ENCODE measurements at regions not wholly inside any gene's neighbourhood (a gene's known extent, or its start where the extent isn't known, plus 50 kb on each side); places are given as distances from the start of the nearest gene placed in this dataset.

DNA sequence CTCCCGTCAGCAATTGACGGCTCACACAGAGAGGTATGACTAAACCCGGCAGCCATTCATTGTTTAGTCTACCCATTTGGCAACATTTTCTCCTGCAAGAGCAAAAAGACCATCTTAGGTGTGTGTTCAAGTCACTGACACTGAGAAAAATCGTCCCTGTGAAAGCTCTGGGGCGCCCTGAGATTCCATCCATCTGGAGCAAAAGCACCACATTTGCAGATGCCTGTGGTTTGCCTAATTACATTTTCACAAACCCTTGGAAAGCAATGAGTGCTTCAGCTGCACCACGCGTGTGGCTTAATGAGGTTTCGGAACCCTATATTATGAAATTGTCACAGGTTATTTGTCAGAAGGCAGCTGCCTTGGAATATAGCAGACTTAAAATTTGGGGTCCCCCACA lies 110.7 kb upstream of the PTPRM start:
- Histone ChIP-seq H3K9me3 (ENCODE audit: low read length) (no peaks in the 10 kb centered on the region), H3K36me3 (ENCODE audit: low read depth, low read length) (no peaks in the 10 kb centered on the region), H3K4me1 (ENCODE audit: insufficient read depth, low read length) (no peaks in the 10 kb centered on the region), H3K9me2 (replicated peaks; ENCODE audit: low read length) (no peaks in the 10 kb centered on the region), H3K27ac (ENCODE audit: low read length) (no peak overlapping the region), H2AFZ (ENCODE audit: low read length) (no peak overlapping the region), H3K4me2 (ENCODE audit: low read length) (no peak overlapping the region), H3K79me2 (ENCODE audit: low read length) (no peaks in the 10 kb centered on the region), H3K4me3 (ENCODE audit: low read length) (no peak overlapping the region), H3F3A (ENCODE audit: low read length, unreplicated experiment) (no peaks in the 10 kb centered on the region), H4K20me1 (ENCODE audit: low read length) (no peaks in the 10 kb centered on the region), H3K27me3 (ENCODE audit: low read length) (peaks cover 52% of the 10 kb centered on the region), H3K9ac (ENCODE audit: low read length) (no peak overlapping the region)
- no peak for DNase-seq
- ChIA-PET POLR2A (ENCODE audit: unreplicated experiment) (no interaction called here), CTCF (interaction anchor here (0.7 kb wide), 1 partner anchor 39 kb away, joined by 4 read pairs; no protein-coding TSS in a partner anchor)
- no TSS peak for BruUV-seq (replicated peaks)
- ATAC-seq = no peak
- no peak for TF ChIP-seq EZH2phosphoT487 (IDR thresholded peaks at IDR 0.05; ENCODE audit: borderline replicate concordance, low read length)
- no peak for TF ChIP-seq CTCF (conservative IDR thresholded peaks at IDR 0.05; ENCODE audit: low read depth, low read length)
- TF ChIP-seq EZH2 (IDR thresholded peaks at IDR 0.05; ENCODE audit: low read length, unreplicated experiment) = no peak
- intact Hi-C loops (cut with micrococcal nuclease) = no loop called here

DNA sequence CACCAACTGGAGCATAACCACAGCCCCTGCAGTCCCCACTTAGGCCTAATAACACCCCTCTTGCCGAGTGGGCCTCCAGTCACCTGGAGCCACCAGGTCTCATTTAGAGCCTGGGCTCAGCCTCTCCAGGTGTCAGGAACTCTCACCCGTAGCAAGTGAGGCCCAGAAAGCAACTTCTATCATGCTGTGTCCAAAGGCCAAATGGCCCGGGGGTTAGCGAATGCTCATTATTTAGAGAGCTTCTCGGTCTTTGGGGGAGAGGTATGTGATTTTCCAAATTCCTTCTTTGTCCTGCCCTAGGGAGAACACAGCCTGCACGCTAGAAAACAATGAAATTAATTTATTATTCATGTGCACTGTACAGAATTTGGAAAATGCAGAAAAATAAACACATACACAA lies 109.9 kb upstream of the PTPRM start:
- Histone ChIP-seq H3K4me2 (ENCODE audit: low read length) (no peak overlapping the region), H3K36me3 (ENCODE audit: low read depth, low read length) (no peaks in the 10 kb centered on the region), H3K4me3 (ENCODE audit: low read length) (no peak overlapping the region), H3K4me1 (ENCODE audit: insufficient read depth, low read length) (no peaks in the 10 kb centered on the region), H3K9ac (ENCODE audit: low read length) (no peak overlapping the region), H3K9me2 (replicated peaks; ENCODE audit: low read length) (no peaks in the 10 kb centered on the region), H3F3A (ENCODE audit: low read length, unreplicated experiment) (no peaks in the 10 kb centered on the region), H4K20me1 (ENCODE audit: low read length) (no peaks in the 10 kb centered on the region), H3K79me2 (ENCODE audit: low read length) (no peaks in the 10 kb centered on the region), H3K9me3 (ENCODE audit: low read length) (no peaks in the 10 kb centered on the region), H3K27me3 (ENCODE audit: low read length) (peaks cover 55% of the 10 kb centered on the region), H3K27ac (ENCODE audit: low read length) (no peak overlapping the region), H2AFZ (ENCODE audit: low read length) (no peak overlapping the region)
- ChIA-PET CTCF (interaction anchor here (0.7 kb wide), 1 partner anchor 38 kb away, joined by 4 read pairs; no protein-coding TSS in a partner anchor), POLR2A (ENCODE audit: unreplicated experiment) (no interaction called here)
- ATAC-seq = no peak
- BruUV-seq (replicated peaks) = no TSS peak
- no peak for DNase-seq
- intact Hi-C loops (cut with micrococcal nuclease) = no loop called here
- TF ChIP-seq EZH2 (IDR thresholded peaks at IDR 0.05; ENCODE audit: low read length, unreplicated experiment) (no peak), EZH2phosphoT487 (IDR thresholded peaks at IDR 0.05; ENCODE audit: borderline replicate concordance, low read length) (no peak), CTCF (conservative IDR thresholded peaks at IDR 0.05; ENCODE audit: low read depth, low read length) (no peak)

- Histone ChIP-seq H3K36me3 (ENCODE audit: low read depth, low read length) (no peaks in the 10 kb centered on the region), H3K9me2 (replicated peaks; ENCODE audit: low read length) (no peaks in the 10 kb centered on the region), H3K79me2 (ENCODE audit: low read length) (no peaks in the 10 kb centered on the region), H3K4me3 (ENCODE audit: low read length) (no peak overlapping the region), H3K27ac (ENCODE audit: low read length) (no peak overlapping the region), H3K9ac (ENCODE audit: low read length) (no peak overlapping the region), H3K4me2 (ENCODE audit: low read length) (no peak overlapping the region), H4K20me1 (ENCODE audit: low read length) (no peaks in the 10 kb centered on the region), H3K27me3 (ENCODE audit: low read length) (peaks cover 67% of the 10 kb centered on the region), H3K4me1 (ENCODE audit: insufficient read depth, low read length) (no peaks in the 10 kb centered on the region), H3F3A (ENCODE audit: low read length, unreplicated experiment) (no peaks in the 10 kb centered on the region), H2AFZ (ENCODE audit: low read length) (no peak overlapping the region), H3K9me3 (ENCODE audit: low read length) (no peaks in the 10 kb centered on the region)
- intact Hi-C loops (cut with micrococcal nuclease) = no loop called here
- TF ChIP-seq EZH2 (IDR thresholded peaks at IDR 0.05; ENCODE audit: low read length, unreplicated experiment) = no peak
- no peak for TF ChIP-seq EZH2phosphoT487 (IDR thresholded peaks at IDR 0.05; ENCODE audit: borderline replicate concordance, low read length)
- no peak for TF ChIP-seq CTCF (conservative IDR thresholded peaks at IDR 0.05; ENCODE audit: low read depth, low read length)
- no TSS peak for BruUV-seq (replicated peaks)
- ATAC-seq (no peak), DNase-seq (no peak)
- ChIA-PET CTCF (no interaction called here), POLR2A (ENCODE audit: unreplicated experiment) (no interaction called here)
These were observed 108.2 kb upstream of the PTPRM start for GRCh38 chr18:7458884-7459283.
